ENCODE measurements at regions not wholly inside any gene's neighbourhood (a gene's known extent, or its start where the extent isn't known, plus 50 kb on each side); places are given as distances from the start of the nearest gene placed in this dataset.

DNA sequence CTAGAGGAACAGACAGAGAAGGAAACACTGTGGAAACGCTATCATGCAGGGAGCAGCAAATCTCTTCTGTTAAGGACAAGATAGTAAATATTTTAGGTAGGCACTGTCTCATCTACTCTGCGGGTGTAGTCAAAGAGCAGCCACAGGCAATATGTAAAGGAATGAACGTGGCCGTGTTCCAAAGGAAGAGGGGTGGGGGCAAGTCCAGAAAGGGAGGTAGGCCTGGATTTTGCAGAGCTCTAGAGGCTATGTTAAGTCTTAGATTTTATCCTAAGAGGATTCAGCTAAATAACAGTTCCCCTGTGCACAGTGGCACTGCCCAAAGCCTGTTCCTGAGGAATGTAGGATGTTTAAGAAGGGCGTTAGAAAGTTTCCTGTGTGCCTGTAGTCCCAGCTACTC is 161.6 kb downstream of the ACTL7B start:
- no peak for DNase-seq
- H3K27ac Mint-ChIP-seq = no peak overlapping the region
- H3K36me3 Mint-ChIP-seq (ENCODE audit: low read depth) = no peaks in the 10 kb centered on the region
- POLR2A ChIA-PET = no interaction called here
- no peaks in the 10 kb centered on the region for H3K4me1 Mint-ChIP-seq
- CTCF ChIA-PET = no interaction called here
- H3K4me3 Mint-ChIP-seq = no peak overlapping the region
- H3K9me3 Mint-ChIP-seq = peaks cover 7% of the 10 kb centered on the region
- no peaks in the 10 kb centered on the region for H3K27me3 Mint-ChIP-seq

DNA sequence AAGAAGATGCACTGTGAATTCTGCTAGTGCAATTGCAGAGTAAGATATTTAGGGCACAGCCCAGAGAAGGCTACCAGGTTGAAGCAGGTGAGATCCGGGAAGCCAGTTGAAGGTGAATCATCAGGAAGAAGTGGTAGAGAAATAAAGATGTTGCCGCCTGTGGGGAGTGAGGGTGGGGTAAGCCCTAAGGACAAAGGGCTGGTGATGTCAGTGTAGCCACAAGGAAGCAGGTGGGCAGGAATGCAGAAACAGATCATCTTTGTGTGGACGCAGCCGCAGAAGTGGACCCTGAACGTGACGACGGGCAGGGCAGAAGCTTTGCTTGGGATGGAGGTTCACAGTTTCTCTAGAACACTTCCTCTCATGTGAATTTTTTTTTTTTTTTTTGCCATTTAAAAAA is 164.2 kb downstream of the ACTL7B start:
- ChIA-PET CTCF (no interaction called here), POLR2A (no interaction called here)
- Mint-ChIP-seq H3K36me3 (ENCODE audit: low read depth) (no peaks in the 10 kb centered on the region), H3K27ac (no peak overlapping the region), H3K4me1 (no peaks in the 10 kb centered on the region), H3K4me3 (no peak overlapping the region), H3K9me3 (peaks cover 9% of the 10 kb centered on the region), H3K27me3 (no peaks in the 10 kb centered on the region)
- DNase-seq = no peak

DNA sequence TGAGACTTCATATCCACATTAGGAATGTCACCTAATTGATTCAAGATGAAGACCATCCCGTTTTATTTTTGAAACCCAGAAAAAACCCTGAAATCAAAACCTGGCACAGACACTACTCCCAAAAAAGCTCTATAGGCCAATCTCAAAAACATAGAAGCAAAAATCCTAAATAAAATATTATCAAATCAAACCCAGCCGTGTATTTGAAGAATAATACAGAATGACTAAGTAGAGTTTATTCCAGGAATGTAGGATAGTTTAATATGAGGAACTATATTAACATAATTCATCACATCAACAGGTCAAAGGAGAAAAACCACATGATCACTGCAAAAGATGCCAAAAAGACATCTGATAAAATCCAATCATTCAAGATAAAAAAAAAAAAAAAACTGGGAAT is 167.1 kb downstream of the ACTL7B start:
- ChIA-PET POLR2A (no interaction called here), CTCF (no interaction called here)
- H3K27ac Mint-ChIP-seq = no peak overlapping the region
- DNase-seq = no peak
- H3K4me3 Mint-ChIP-seq = no peak overlapping the region
- H3K27me3 Mint-ChIP-seq = no peaks in the 10 kb centered on the region
- no peaks in the 10 kb centered on the region for H3K4me1 Mint-ChIP-seq
- H3K9me3 Mint-ChIP-seq = peaks cover 2% of the 10 kb centered on the region
- no peaks in the 10 kb centered on the region for H3K36me3 Mint-ChIP-seq (ENCODE audit: low read depth)

DNA sequence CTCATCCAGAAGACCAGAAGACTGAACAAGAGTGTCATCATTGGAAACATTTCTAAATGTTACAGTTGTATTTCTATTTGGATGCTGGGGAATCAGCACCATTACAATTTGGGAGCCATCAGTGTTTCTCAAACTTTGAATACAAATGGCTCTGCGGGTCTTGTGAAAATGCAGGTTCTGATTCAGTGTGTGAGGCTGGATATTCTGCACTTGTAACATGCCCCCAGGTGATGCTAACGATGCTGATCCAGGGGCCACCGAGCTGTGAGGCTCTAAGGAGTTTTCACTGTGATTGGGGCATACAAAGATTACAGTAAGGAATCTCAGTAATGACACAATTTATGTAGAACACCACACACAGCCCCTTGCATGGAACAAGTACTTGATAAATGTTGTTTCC is 167.7 kb downstream of the ACTL7B start:
- Mint-ChIP-seq H3K4me3 (no peak overlapping the region), H3K9me3 (peaks cover 2% of the 10 kb centered on the region), H3K27ac (no peak overlapping the region), H3K36me3 (ENCODE audit: low read depth) (no peaks in the 10 kb centered on the region), H3K27me3 (no peaks in the 10 kb centered on the region), H3K4me1 (no peaks in the 10 kb centered on the region)
- POLR2A ChIA-PET = no interaction called here
- DNase-seq = no peak
- CTCF ChIA-PET = no interaction called here

DNA sequence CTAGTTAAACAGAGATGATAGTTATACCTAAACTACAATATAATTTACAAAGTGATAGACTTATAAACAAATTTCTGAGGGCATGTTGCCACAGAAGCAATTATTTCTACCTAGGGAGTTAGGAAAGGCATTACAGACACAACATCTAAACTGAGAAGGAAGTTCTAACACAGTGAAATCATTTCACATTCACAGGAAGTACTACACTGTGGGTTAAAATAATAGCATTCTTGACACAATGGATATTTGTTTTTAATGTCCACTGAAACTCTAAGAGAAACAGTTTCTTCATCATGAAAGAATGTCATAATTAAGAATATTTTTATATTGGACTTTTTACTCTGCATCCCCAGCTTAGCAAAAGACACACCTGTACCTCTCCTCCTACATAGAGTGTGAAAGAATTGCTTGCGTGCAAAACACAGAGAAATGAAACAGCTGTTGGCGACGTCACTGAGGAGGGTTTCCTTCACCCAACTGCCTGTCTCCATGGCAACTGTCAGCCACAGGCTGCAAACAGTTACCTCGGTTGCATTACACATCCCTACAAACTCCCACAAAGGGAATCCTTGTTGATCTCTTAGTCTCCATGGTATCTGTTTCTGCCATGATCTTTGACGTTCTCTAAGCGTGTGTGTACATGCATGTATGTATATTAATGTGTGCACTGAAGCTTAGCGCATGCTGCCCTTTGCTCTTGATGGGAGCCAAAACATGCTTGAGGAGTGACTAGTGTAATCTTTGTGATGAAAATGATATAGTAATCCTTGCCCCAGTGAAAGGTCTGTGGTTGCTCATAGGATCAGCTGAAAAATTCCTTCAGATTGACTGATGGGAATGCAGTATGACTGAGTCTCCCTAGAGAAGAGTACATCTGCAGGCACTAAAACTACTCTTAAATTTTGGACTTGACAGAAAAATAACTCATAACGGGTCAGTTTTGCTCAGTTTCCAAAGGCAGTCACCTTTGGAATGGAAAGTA is 168.5 kb downstream of the ACTL7B start:
- no peak for DNase-seq
- Mint-ChIP-seq H3K4me3 (no peak overlapping the region), H3K4me1 (no peaks in the 10 kb centered on the region), H3K27ac (no peak overlapping the region), H3K36me3 (ENCODE audit: low read depth) (no peaks in the 10 kb centered on the region), H3K9me3 (peaks cover 2% of the 10 kb centered on the region), H3K27me3 (no peaks in the 10 kb centered on the region)
- ChIA-PET POLR2A (no interaction called here), CTCF (no interaction called here)

DNA sequence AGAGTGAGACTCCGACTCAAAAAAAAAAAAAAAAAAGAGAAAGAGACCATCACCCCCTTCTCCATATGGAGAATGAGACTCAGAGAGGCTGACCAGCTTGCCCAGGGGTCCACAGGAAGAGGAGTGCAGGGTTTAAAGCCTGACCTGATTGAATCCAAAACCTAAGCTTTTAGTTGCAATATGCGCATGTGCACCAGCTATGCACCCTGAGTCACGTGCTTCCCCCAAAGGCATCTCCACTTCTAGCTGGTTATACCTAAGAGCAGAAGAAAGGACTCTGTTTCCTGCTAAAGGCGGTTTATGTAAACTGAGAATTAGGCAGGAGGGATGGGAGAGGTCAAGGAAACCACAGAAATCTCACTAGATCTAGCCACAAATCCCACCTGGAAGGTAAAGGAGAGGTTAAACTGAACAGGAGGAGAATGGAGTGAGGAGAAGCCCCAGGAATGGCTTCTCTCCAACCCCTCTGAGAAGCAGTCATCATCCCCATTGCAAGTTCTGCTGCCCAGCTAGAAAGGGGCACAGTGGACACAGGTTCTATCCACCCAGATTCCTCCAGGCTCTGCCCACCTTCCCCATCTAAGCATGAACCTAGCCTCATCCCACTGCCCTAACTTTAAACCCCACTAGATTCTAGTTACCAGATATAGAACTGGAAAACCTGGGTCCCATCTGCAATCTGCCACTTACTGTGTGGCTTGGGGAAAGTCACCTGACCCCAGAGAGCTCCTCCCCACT is 171.3 kb downstream of the ACTL7B start:
- H3K9me3 Mint-ChIP-seq = peaks cover 2% of the 10 kb centered on the region
- POLR2A ChIA-PET = no interaction called here
- CTCF ChIA-PET = no interaction called here
- H3K36me3 Mint-ChIP-seq (ENCODE audit: low read depth) = no peaks in the 10 kb centered on the region
- H3K27ac Mint-ChIP-seq = no peak overlapping the region
- no peak for DNase-seq
- no peaks in the 10 kb centered on the region for H3K4me1 Mint-ChIP-seq
- no peak overlapping the region for H3K4me3 Mint-ChIP-seq
- no peaks in the 10 kb centered on the region for H3K27me3 Mint-ChIP-seq

DNA sequence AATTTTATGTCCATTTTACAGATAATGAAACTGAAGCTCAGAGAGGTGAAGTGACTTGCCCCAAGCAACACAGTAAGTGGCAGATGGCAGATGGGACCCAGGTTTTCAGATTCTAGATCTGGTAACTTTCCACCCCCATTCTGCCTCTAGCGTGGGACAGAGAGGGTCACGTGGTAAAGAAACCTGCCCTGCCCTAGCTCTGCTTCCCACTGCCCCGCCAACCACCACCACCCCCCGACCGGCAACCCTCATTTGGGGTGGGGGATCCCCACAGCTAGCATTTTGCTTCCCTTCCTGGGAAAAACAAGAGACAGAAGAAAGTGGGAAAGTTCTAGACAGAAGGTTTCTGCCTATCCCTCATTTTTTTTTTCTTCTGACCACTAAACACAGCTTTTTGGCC is 172.5 kb downstream of the ACTL7B start:
- CTCF ChIA-PET = no interaction called here
- DNase-seq = no peak
- no peak overlapping the region for H3K4me3 Mint-ChIP-seq
- H3K27me3 Mint-ChIP-seq = no peaks in the 10 kb centered on the region
- no peaks in the 10 kb centered on the region for H3K4me1 Mint-ChIP-seq
- POLR2A ChIA-PET = no interaction called here
- H3K36me3 Mint-ChIP-seq (ENCODE audit: low read depth) = no peaks in the 10 kb centered on the region
- H3K9me3 Mint-ChIP-seq = peaks cover 2% of the 10 kb centered on the region
- H3K27ac Mint-ChIP-seq = no peak overlapping the region

DNA sequence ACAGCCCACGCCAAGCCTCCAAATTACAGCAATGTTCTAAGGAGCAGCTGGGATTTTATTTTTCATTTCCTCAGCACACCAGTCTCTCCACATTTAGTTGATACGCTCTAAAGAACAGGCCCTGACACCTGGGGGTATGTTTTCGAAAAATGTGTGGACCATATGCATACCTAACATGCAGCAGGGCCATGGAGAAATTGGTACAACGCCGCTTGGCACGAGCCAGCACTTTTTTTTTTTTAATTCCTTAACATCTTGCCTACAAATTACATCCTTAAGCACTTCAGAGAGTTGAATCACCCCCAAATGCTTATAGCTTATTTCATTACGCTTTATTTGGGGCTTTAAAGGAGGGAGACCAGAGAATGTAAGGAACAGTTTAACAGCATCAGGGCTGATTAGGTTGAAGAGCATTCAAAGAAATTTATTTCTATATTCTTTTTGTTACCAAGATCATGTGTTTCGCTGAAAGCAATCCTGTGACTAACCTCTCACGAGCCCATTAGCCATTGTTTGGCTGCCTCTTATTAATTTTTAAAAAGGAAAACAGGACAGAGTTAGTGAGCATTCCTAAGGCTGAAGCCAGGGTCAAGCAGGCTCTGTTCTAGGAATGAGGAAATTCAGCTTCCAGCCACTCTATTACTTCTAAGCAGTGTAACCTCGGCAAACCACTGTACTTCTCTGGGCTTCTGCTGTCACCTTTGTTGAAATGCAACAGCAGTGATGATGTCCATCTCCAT is 173.8 kb downstream of the ACTL7B start:
- CTCF ChIA-PET = no interaction called here
- Mint-ChIP-seq H3K9me3 (no peaks in the 10 kb centered on the region), H3K4me3 (no peak overlapping the region), H3K4me1 (no peaks in the 10 kb centered on the region), H3K27ac (no peak overlapping the region), H3K36me3 (ENCODE audit: low read depth) (no peaks in the 10 kb centered on the region), H3K27me3 (no peaks in the 10 kb centered on the region)
- POLR2A ChIA-PET = no interaction called here
- no peak for DNase-seq

DNA sequence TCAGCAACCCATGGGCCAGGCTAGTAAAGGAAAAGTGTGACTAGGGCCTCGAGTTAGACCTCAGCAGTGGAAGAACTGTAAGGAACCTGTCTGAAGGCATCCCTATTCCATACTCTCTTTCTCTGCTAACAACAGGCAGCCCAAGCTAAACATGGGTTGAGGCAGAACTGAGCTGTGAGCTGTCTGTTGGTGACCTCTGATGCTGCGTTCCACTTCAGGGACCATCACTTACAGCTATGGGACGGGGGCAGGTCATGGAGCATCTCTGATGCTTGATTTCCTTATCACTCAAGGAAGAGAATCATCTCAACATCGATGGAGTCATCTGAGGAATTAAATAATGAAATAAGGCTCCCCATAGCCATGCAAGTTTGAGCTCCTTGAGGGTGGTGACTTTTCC is 174.8 kb downstream of the ACTL7B start:
- no peak overlapping the region for H3K4me3 Mint-ChIP-seq
- H3K9me3 Mint-ChIP-seq = no peaks in the 10 kb centered on the region
- POLR2A ChIA-PET = no interaction called here
- CTCF ChIA-PET = no interaction called here
- no peak overlapping the region for H3K27ac Mint-ChIP-seq
- no peaks in the 10 kb centered on the region for H3K27me3 Mint-ChIP-seq
- no peak for DNase-seq
- H3K36me3 Mint-ChIP-seq (ENCODE audit: low read depth) = no peaks in the 10 kb centered on the region
- no peaks in the 10 kb centered on the region for H3K4me1 Mint-ChIP-seq

DNA sequence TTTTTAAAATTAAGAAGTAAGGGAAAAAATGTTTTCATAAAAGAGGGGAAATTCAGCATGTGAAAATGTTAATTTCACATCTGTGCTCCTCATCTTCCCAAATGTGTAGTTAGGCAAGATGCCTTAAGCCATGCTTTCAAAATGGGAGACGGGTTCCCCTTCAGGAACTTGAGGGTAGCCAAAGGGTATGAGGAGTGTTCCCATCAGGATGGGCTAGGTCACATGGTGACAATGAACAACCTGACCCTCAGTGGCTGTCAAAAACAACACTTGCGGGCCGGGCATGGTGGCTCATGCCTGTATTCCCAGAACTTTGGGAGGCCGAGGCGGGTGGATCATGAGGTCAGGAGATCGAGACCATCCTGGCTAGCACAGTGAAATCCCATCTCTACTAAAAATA is 178.0 kb downstream of the ACTL7B start:
- POLR2A ChIA-PET = no interaction called here
- no peaks in the 10 kb centered on the region for H3K27me3 Mint-ChIP-seq
- H3K4me3 Mint-ChIP-seq = no peak overlapping the region

DNA sequence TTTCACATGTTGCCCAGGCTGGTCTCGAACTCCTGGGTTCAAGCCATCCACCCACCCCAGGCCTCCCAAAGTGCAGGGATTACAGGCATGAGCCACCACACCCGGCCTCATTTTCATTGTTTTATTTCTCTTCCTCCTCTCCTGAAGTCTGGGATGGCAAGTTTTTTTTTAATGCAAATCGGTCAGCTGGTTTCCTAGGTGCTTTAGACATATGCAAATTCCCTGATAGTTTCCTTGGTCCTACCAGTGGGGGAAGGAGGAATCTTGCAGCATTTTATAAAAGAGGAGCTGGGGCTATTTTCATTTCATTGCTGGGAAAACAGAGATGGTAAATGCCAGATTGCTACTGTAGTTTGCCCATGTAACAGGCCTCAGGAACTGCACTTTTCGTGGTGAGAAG is 179.4 kb downstream of the ACTL7B start:
- POLR2A ChIA-PET = no interaction called here
- Mint-ChIP-seq H3K36me3 (ENCODE audit: low read depth) (no peaks in the 10 kb centered on the region), H3K9me3 (no peaks in the 10 kb centered on the region), H3K27ac (no peak overlapping the region), H3K27me3 (no peaks in the 10 kb centered on the region), H3K4me1 (no peaks in the 10 kb centered on the region), H3K4me3 (no peak overlapping the region)
- no peak for DNase-seq
- CTCF ChIA-PET = no interaction called here

More for the DNA sequence above, 178.0 kb downstream of the ACTL7B start:
- Mint-ChIP-seq H3K27ac (no peak overlapping the region), H3K36me3 (ENCODE audit: low read depth) (no peaks in the 10 kb centered on the region), H3K9me3 (no peaks in the 10 kb centered on the region), H3K4me1 (no peaks in the 10 kb centered on the region)
- no peak for DNase-seq
- CTCF ChIA-PET = no interaction called here

DNA sequence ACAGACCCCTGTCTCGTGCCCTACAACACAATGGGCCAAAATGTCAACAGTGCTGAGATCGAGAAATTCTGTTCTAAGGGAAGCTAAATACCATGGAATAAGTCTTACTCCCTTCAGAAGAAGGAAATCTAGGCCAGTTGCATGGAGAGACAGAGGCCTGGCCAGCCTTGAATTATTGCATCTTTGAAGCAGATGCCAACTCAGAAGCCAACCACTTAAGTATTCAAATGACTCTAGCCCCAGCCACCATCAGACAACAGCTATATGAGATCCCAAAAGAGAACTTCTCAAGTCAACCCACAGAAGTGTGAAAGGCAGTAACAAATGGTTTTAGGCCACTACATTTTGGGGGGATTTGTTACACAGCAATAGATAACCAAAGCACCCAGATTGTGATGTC is 180.1 kb downstream of the ACTL7B start:
- Mint-ChIP-seq H3K4me3 (no peak overlapping the region), H3K9me3 (no peaks in the 10 kb centered on the region), H3K27ac (no peak overlapping the region), H3K4me1 (no peaks in the 10 kb centered on the region), H3K27me3 (no peaks in the 10 kb centered on the region), H3K36me3 (ENCODE audit: low read depth) (no peaks in the 10 kb centered on the region)
- ChIA-PET POLR2A (no interaction called here), CTCF (no interaction called here)
- no peak for DNase-seq

DNA sequence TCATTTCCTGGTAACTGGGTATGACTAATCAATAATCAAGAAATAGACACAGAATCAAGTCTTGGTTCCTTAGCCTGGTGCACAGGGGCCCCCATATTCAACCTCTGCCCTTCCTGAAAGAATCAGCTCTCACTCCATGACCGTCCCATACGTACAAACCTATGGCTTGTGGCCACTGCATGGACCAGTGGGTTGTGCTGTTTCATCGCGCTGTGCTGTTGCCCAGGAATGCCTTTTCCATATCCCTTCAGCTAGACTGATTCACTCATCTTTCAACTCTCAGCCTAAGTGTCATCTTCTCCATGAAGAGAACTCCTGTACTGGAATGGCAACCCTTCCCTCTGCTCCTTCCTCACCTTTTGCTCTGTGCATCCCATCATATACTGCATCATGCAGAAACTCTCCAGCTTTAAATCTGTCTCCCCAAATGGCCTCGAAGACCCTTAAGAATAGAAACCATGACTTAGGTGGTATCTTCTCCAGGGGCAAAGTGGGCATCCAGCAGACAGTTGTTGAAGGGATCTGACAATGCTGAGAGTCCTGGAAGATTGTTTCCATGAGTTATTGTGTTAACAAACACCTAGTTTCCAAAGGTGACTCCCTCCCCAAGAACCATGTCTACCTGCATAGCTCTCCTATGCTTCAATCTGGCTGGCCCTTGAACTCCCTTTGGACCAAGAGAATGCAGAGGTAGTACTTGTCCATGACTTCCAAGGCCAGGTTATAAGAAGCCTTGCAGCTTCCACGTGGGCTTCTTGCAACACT is 180.8 kb downstream of the ACTL7B start:
- Mint-ChIP-seq H3K36me3 (ENCODE audit: low read depth) (no peaks in the 10 kb centered on the region), H3K4me3 (no peak overlapping the region), H3K27me3 (no peaks in the 10 kb centered on the region), H3K9me3 (no peaks in the 10 kb centered on the region), H3K4me1 (no peaks in the 10 kb centered on the region), H3K27ac (no peak overlapping the region)
- POLR2A ChIA-PET = no interaction called here
- CTCF ChIA-PET = no interaction called here
- DNase-seq = no peak
